ENCODE measurements at regions not wholly inside any gene's neighbourhood (a gene's known extent, or its start where the extent isn't known, plus 50 kb on each side); places are given as distances from the start of the nearest gene placed in this dataset.

- TF ChIP-seq POLR2A (IDR thresholded peaks at IDR 0.05; ENCODE audit: low read depth) (no peak), EP300 (IDR thresholded peaks at IDR 0.05) (no peak), POLR2AphosphoS5 (IDR thresholded peaks at IDR 0.05) (no peak)
- TF ChIP-seq, protein P1, sequence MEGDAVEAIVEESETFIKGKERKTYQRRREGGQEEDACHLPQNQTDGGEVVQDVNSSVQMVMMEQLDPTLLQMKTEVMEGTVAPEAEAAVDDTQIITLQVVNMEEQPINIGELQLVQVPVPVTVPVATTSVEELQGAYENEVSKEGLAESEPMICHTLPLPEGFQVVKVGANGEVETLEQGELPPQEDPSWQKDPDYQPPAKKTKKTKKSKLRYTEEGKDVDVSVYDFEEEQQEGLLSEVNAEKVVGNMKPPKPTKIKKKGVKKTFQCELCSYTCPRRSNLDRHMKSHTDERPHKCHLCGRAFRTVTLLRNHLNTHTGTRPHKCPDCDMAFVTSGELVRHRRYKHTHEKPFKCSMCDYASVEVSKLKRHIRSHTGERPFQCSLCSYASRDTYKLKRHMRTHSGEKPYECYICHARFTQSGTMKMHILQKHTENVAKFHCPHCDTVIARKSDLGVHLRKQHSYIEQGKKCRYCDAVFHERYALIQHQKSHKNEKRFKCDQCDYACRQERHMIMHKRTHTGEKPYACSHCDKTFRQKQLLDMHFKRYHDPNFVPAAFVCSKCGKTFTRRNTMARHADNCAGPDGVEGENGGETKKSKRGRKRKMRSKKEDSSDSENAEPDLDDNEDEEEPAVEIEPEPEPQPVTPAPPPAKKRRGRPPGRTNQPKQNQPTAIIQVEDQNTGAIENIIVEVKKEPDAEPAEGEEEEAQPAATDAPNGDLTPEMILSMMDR (IDR thresholded peaks at IDR 0.05), result no peak
These were observed 52.9 kb upstream of the JMY start for GRCh38 chr5:79183011-79183410.
